Mucosa of descending colon (tissue), 3 donors: ENCODE measurements at regions not wholly inside any gene's neighbourhood (a gene's known extent, or its start where the extent isn't known, plus 50 kb on each side); places are given as distances from the start of the nearest gene placed in this dataset.

Experiments
- ATAC-seq: fragments of 200-7000 bp; cut with Tn5 transposase; one replicate; pipeline ENCODE4 v1.9.1; 2020; ENCODE audit warnings: mild to moderate bottlenecking, moderate library complexity
- DNase-seq, 3 donors: peaks; one replicate each; pipeline ENCODE4 v3.0.0-alpha.2; 2020
- H3K36me3 ChIP-seq: fragments of 200-600 bp; one replicate; pipeline ENCODE4 v1.8.0; 2021; ENCODE audit warnings: low read depth, mild to moderate bottlenecking
- H3K4me1 ChIP-seq: fragments of 200-600 bp; one replicate; pipeline ENCODE4 v1.8.0; 2021; ENCODE audit warnings: low read depth, mild to moderate bottlenecking
- H3K4me3 ChIP-seq: fragments of 200-600 bp; one replicate; pipeline ENCODE4 v1.8.0; 2021; ENCODE audit warnings: mild to moderate bottlenecking
- H3K9me3 ChIP-seq: fragments of 200-600 bp; one replicate; pipeline ENCODE4 v1.8.0; 2021; ENCODE audit warnings: mild to moderate bottlenecking
- CTCF ChIP-seq: fragments of 200-600 bp; IDR thresholded peaks from one replicate; pipeline ENCODE4 v1.8.0; 2022; ENCODE audit warnings: antibody characterized with exemption, mild to moderate bottlenecking
- intact Hi-C, 2 donors: fragments of 100-400 bp; cut with DNase I in 1 of 2; cut with micrococcal nuclease in 1 of 2; formaldehyde crosslinking; loops; one replicate each; pipeline versions ENCODE4 v1.11.0 to v1.11.1; 2022; cut with DNase I, micrococcal nuclease
- donor health status: DM: no; HTN: no; CAD: no; lungs with moderate emphysema.
- donor health status: DM: no; HTN: no; CAD: no.
- donor health status: DM: no; HTN: yes; CAD: no.

DNA sequence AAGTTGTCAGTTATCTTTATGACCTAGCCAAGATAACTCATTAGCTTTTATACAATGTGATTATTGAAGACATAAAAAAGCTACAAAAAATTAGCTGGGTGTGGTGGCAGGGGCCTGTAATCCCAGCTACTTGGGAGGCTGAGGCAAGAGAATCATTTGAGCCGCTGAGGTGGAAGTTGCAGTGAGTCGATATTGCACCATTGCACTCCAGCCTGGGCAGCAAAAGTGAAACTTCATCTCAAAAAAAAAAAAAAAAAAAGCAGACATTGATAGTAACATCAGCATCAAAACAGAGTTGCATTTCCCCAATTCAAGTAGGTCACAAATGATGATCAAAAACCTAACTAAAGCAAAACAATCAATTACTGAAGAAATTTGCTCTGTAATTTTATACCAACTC, 191.4 kb downstream of the PTGER3 start:
- Histone ChIP-seq H3K36me3 (no peaks in the 10 kb centered on the region), H3K9me3 (no peaks in the 10 kb centered on the region), H3K4me3 (no peak overlapping the region), H3K4me1 (no peaks in the 10 kb centered on the region)
- TF ChIP-seq CTCF, result no peak
- ATAC-seq (no peak), DNase-seq (no peak)
- intact Hi-C loops, result no loop called here

- intact Hi-C loops, result no loop called here
- Histone ChIP-seq H3K9me3 (no peaks in the 10 kb centered on the region), H3K36me3 (no peaks in the 10 kb centered on the region), H3K4me3 (no peak overlapping the region), H3K4me1 (no peaks in the 10 kb centered on the region)
- no peak for ATAC-seq
- TF ChIP-seq CTCF, result no peak
- DNase-seq, result no peak
Measured at GRCh38 chr1:70863239-70863638, 184.4 kb downstream of the PTGER3 start.

- no peak for DNase-seq
Measured at GRCh38 chr1:70864302-70864701, 183.3 kb downstream of the PTGER3 start.

GRCh38 chr1:70866542-70867264, 180.9 kb downstream of the PTGER3 start:
- intact Hi-C loops, result no loop called here
- DNase-seq, result no peak
- H3K4me1 ChIP-seq, result no peaks in the 10 kb centered on the region
- no peak for ATAC-seq
- no peaks in the 10 kb centered on the region for H3K9me3 ChIP-seq
- no peaks in the 10 kb centered on the region for H3K36me3 ChIP-seq
- TF ChIP-seq CTCF, result no peak
- no peak overlapping the region for H3K4me3 ChIP-seq

More at GRCh38 chr1:70864302-70864701, 183.3 kb downstream of the PTGER3 start:
- intact Hi-C loops, result no loop called here
- TF ChIP-seq CTCF, result no peak
- H3K36me3 ChIP-seq, result no peaks in the 10 kb centered on the region
- H3K4me1 ChIP-seq, result no peaks in the 10 kb centered on the region
- H3K4me3 ChIP-seq, result no peak overlapping the region
- H3K9me3 ChIP-seq, result no peaks in the 10 kb centered on the region
- no peak for ATAC-seq

- intact Hi-C loops, result no loop called here
- no peak for DNase-seq
- TF ChIP-seq CTCF, result no peak
Measured at GRCh38 chr1:70871790-70872189, 175.8 kb downstream of the PTGER3 start.

GRCh38 chr1:70874063-70874462, 173.6 kb downstream of the PTGER3 start:
- no peak for TF ChIP-seq CTCF
- intact Hi-C loops, result no loop called here
- ATAC-seq (no peak), DNase-seq (no peak)
- Histone ChIP-seq H3K4me3 (no peak overlapping the region), H3K4me1 (no peaks in the 10 kb centered on the region), H3K9me3 (no peaks in the 10 kb centered on the region), H3K36me3 (no peaks in the 10 kb centered on the region)

More at GRCh38 chr1:70871790-70872189, 175.8 kb downstream of the PTGER3 start:
- H3K4me1 ChIP-seq, result no peaks in the 10 kb centered on the region
- no peak for ATAC-seq
- H3K4me3 ChIP-seq, result no peak overlapping the region
- H3K9me3 ChIP-seq, result no peaks in the 10 kb centered on the region
- H3K36me3 ChIP-seq, result no peaks in the 10 kb centered on the region
